ENCODE measurements at regions not wholly inside any gene's neighbourhood (a gene's known extent, or its start where the extent isn't known, plus 50 kb on each side); places are given as distances from the start of the nearest gene placed in this dataset.

- Mint-ChIP-seq H3K27me3 (ENCODE audit: insufficient read depth, low read depth) (peaks cover 3% of the 10 kb centered on the region), H3K4me3 (no peak overlapping the region), H3K4me1 (peaks cover 15% of the 10 kb centered on the region), H3K36me3 (no peaks in the 10 kb centered on the region), H3K27ac (no peak overlapping the region), H3K9me3 (no peaks in the 10 kb centered on the region)
- Histone ChIP-seq H3K4me2 (no peak overlapping the region), H3K4me3 (no peak overlapping the region), H3K4me1 (no peaks in the 10 kb centered on the region), H3K27ac (no peak overlapping the region), H2AFZ (replicated peaks) (no peak overlapping the region), H3K79me2 (ENCODE audit: low read depth) (no peaks in the 10 kb centered on the region), H3K9ac (no peak overlapping the region), H3K36me3 (no peaks in the 10 kb centered on the region), H3F3A (ENCODE audit: low read depth) (no peaks in the 10 kb centered on the region), H3K9me3 (ENCODE audit: low read depth) (no peaks in the 10 kb centered on the region), H4K20me1 (ENCODE audit: low read depth) (no peaks in the 10 kb centered on the region), H3K27me3 (no peaks in the 10 kb centered on the region)
- no peak for DNase-seq (ENCODE audit: low spot score)
- TF ChIP-seq EZH2phosphoT487 (IDR thresholded peaks at IDR 0.05) (no peak), CTCF (IDR thresholded peaks at IDR 0.05) (no peak), EZH2 (IDR thresholded peaks at IDR 0.05) (no peak)
Observed at GRCh38 chr1:67528141-67528540, 97.9 kb upstream of the SERBP1 start.

GRCh38 chr1:67530071-67530470 lies 99.9 kb upstream of the SERBP1 start:
- no peak for DNase-seq (ENCODE audit: low spot score)
- peaks cover 18% of the 10 kb centered on the region for H3K4me1 Mint-ChIP-seq
- no peaks in the 10 kb centered on the region for H3K9me3 ChIP-seq (ENCODE audit: low read depth)
- no peaks in the 10 kb centered on the region for H3K79me2 ChIP-seq (ENCODE audit: low read depth)
- no peaks in the 10 kb centered on the region for H3K9me3 Mint-ChIP-seq
- no peaks in the 10 kb centered on the region for H4K20me1 ChIP-seq (ENCODE audit: low read depth)
- H2AFZ ChIP-seq (replicated peaks): no peak overlapping the region
- H3K4me1 ChIP-seq: no peaks in the 10 kb centered on the region
- no peak overlapping the region for H3K9ac ChIP-seq
- no peaks in the 10 kb centered on the region for H3K27me3 ChIP-seq
- no peaks in the 10 kb centered on the region for H3F3A ChIP-seq (ENCODE audit: low read depth)
- H3K4me3 Mint-ChIP-seq: no peak overlapping the region
- no peak overlapping the region for H3K27ac ChIP-seq
- H3K36me3 Mint-ChIP-seq: no peaks in the 10 kb centered on the region
- H3K4me2 ChIP-seq: no peak overlapping the region
- no peak for TF ChIP-seq EZH2 (IDR thresholded peaks at IDR 0.05)
- no peak for TF ChIP-seq EZH2phosphoT487 (IDR thresholded peaks at IDR 0.05)
- no peak for TF ChIP-seq CTCF (IDR thresholded peaks at IDR 0.05)
- H3K36me3 ChIP-seq: no peaks in the 10 kb centered on the region
- H3K27me3 Mint-ChIP-seq (ENCODE audit: insufficient read depth, low read depth): peaks cover 3% of the 10 kb centered on the region
- H3K4me3 ChIP-seq: no peak overlapping the region
- H3K27ac Mint-ChIP-seq: no peak overlapping the region

GRCh38 chr1:67532452-67533216 lies 102.4 kb upstream of the SERBP1 start:
- Histone ChIP-seq H4K20me1 (ENCODE audit: low read depth) (no peaks in the 10 kb centered on the region), H3K4me3 (no peak overlapping the region), H3K4me2 (no peak overlapping the region), H3K27me3 (no peaks in the 10 kb centered on the region), H3K27ac (no peak overlapping the region), H3K9me3 (ENCODE audit: low read depth) (no peaks in the 10 kb centered on the region), H2AFZ (replicated peaks) (no peak overlapping the region), H3K79me2 (ENCODE audit: low read depth) (no peaks in the 10 kb centered on the region), H3K36me3 (no peaks in the 10 kb centered on the region), H3K4me1 (peaks cover 5% of the 10 kb centered on the region), H3K9ac (no peak overlapping the region), H3F3A (ENCODE audit: low read depth) (peaks cover 5% of the 10 kb centered on the region)
- Mint-ChIP-seq H3K36me3 (no peaks in the 10 kb centered on the region), H3K27me3 (ENCODE audit: insufficient read depth, low read depth) (peaks cover 2% of the 10 kb centered on the region), H3K4me3 (no peak overlapping the region), H3K4me1 (peaks cover 29% of the 10 kb centered on the region), H3K27ac (no peak overlapping the region), H3K9me3 (no peaks in the 10 kb centered on the region)
- peak; percentile 80 for DNase-seq (ENCODE audit: low spot score)
- TF ChIP-seq EZH2phosphoT487 (IDR thresholded peaks at IDR 0.05) (no peak), CTCF (IDR thresholded peaks at IDR 0.05) (peak; percentile 70)
